ENCODE measurements at regions not wholly inside any gene's neighbourhood (a gene's known extent, or its start where the extent isn't known, plus 50 kb on each side); places are given as distances from the start of the nearest gene placed in this dataset.

- TF ChIP-seq PKNOX1 (IDR thresholded peaks at IDR 0.05) (no peak), L3MBTL2 (conservative IDR thresholded peaks at IDR 0.05) (no peak), CTBP1 (IDR thresholded peaks at IDR 0.05; ENCODE audit: borderline replicate concordance) (no peak), NFRKB (IDR thresholded peaks at IDR 0.05) (no peak)
- CTCF ChIA-PET, result no interaction called here
- no peak for DNase-seq (ENCODE audit: extremely low spot score)
- POLR2A ChIA-PET, result no interaction called here
Observed at GRCh38 chr1:65509912-65510680, 89.6 kb downstream of the LEPR start.

GRCh38 chr1:65510961-65511360, 90.5 kb downstream of the LEPR start:
- ChIA-PET CTCF (no interaction called here), POLR2A (no interaction called here)
- TF ChIP-seq CTBP1 (IDR thresholded peaks at IDR 0.05; ENCODE audit: borderline replicate concordance) (no peak), ARNT (IDR thresholded peaks at IDR 0.05) (no peak), SUZ12 (IDR thresholded peaks at IDR 0.05) (no peak), PKNOX1 (IDR thresholded peaks at IDR 0.05) (no peak), ZNF384 (IDR thresholded peaks at IDR 0.05) (no peak)
- no peak for DNase-seq (ENCODE audit: extremely low spot score)

- ChIA-PET CTCF (no interaction called here), POLR2A (no interaction called here)
- TF ChIP-seq FOXM1 (IDR thresholded peaks at IDR 0.05; ENCODE audit: borderline replicate concordance) (no peak), SUZ12 (IDR thresholded peaks at IDR 0.05) (no peak), NFRKB (IDR thresholded peaks at IDR 0.05) (no peak), TARDBP (IDR thresholded peaks at IDR 0.05) (no peak), L3MBTL2 (conservative IDR thresholded peaks at IDR 0.05) (no peak), PKNOX1 (IDR thresholded peaks at IDR 0.05) (no peak), BHLHE40 (IDR thresholded peaks at IDR 0.05; ENCODE audit: borderline replicate concordance) (no peak), ELF4 (IDR thresholded peaks at IDR 0.05) (no peak)
- DNase-seq (ENCODE audit: extremely low spot score), result no peak
Observed at GRCh38 chr1:65512383-65512782, 91.9 kb downstream of the LEPR start.

- ChIA-PET CTCF (no interaction called here), POLR2A (no interaction called here)
- DNase-seq (ENCODE audit: extremely low spot score), result no peak
- TF ChIP-seq ZNF384 (IDR thresholded peaks at IDR 0.05) (no peak), PKNOX1 (IDR thresholded peaks at IDR 0.05) (no peak), SP1 (IDR thresholded peaks at IDR 0.05) (no peak), ARNT (IDR thresholded peaks at IDR 0.05) (no peak), L3MBTL2 (conservative IDR thresholded peaks at IDR 0.05) (no peak), SUZ12 (IDR thresholded peaks at IDR 0.05) (no peak), NFRKB (IDR thresholded peaks at IDR 0.05) (no peak)
Observed at GRCh38 chr1:65512967-65513780, 92.7 kb downstream of the LEPR start.

- CTCF ChIA-PET, result no interaction called here
- DNase-seq (ENCODE audit: extremely low spot score), result no peak
- POLR2A ChIA-PET, result no interaction called here
- TF ChIP-seq ELF4 (IDR thresholded peaks at IDR 0.05) (no peak), LEF1 (IDR thresholded peaks at IDR 0.05; ENCODE audit: borderline replicate concordance) (no peak), PKNOX1 (IDR thresholded peaks at IDR 0.05) (no peak), TARDBP (IDR thresholded peaks at IDR 0.05) (no peak), NFRKB (IDR thresholded peaks at IDR 0.05) (no peak), BHLHE40 (IDR thresholded peaks at IDR 0.05; ENCODE audit: borderline replicate concordance) (no peak), SP1 (IDR thresholded peaks at IDR 0.05) (no peak)
Observed at GRCh38 chr1:65514041-65514440, 93.6 kb downstream of the LEPR start.

GRCh38 chr1:65524931-65525265, 104.4 kb downstream of the LEPR start:
- ChIA-PET POLR2A (no interaction called here), CTCF (no interaction called here)
- TF ChIP-seq HDGF (IDR thresholded peaks at IDR 0.05; ENCODE audit: borderline replicate concordance) (no peak), PKNOX1 (IDR thresholded peaks at IDR 0.05) (no peak)
- DNase-seq (ENCODE audit: extremely low spot score), result no peak

All from HEK293T (cell line).